ENCODE measurements at regions not wholly inside any gene's neighbourhood (a gene's known extent, or its start where the extent isn't known, plus 50 kb on each side); places are given as distances from the start of the nearest gene placed in this dataset.
A peak's percentile ranks its signal among the peaks of the same experiment; 100 is the strongest.

- Histone ChIP-seq H3K4me3 (replicated peaks; ENCODE audit: insufficient read depth, low read length) (no peak overlapping the region), H3K27ac (replicated peaks) (no peak overlapping the region), H3K27me3 (ENCODE audit: insufficient read depth, poor library complexity, severe bottlenecking) (no peaks in the 10 kb centered on the region)
- no peak for TF ChIP-seq POLR2AphosphoS5 (IDR thresholded peaks at IDR 0.05; ENCODE audit: low read depth)
- TF ChIP-seq, protein P1, sequence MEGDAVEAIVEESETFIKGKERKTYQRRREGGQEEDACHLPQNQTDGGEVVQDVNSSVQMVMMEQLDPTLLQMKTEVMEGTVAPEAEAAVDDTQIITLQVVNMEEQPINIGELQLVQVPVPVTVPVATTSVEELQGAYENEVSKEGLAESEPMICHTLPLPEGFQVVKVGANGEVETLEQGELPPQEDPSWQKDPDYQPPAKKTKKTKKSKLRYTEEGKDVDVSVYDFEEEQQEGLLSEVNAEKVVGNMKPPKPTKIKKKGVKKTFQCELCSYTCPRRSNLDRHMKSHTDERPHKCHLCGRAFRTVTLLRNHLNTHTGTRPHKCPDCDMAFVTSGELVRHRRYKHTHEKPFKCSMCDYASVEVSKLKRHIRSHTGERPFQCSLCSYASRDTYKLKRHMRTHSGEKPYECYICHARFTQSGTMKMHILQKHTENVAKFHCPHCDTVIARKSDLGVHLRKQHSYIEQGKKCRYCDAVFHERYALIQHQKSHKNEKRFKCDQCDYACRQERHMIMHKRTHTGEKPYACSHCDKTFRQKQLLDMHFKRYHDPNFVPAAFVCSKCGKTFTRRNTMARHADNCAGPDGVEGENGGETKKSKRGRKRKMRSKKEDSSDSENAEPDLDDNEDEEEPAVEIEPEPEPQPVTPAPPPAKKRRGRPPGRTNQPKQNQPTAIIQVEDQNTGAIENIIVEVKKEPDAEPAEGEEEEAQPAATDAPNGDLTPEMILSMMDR (IDR thresholded peaks at IDR 0.05; ENCODE audit: insufficient read depth, low read length): peak; percentile 92
- peak; percentile 6 to 18 for DNase-seq (ENCODE audit: low read depth in 1 of 2, low spot score in 1 of 2)
Measured at GRCh38 chr3:124467980-124468902, 262.0 kb upstream of the UMPS start.

GRCh38 chr3:124469555-124469954, 260.7 kb upstream of the UMPS start:
- no peak overlapping the region for H3K4me3 ChIP-seq (replicated peaks; ENCODE audit: insufficient read depth, low read length)
- H3K27me3 ChIP-seq (ENCODE audit: insufficient read depth, poor library complexity, severe bottlenecking): no peaks in the 10 kb centered on the region
- TF ChIP-seq GABPA (IDR thresholded peaks at IDR 0.05; ENCODE audit: low read depth): no peak
- TF ChIP-seq SPI1 (IDR thresholded peaks at IDR 0.05; ENCODE audit: borderline replicate concordance, low read depth): no peak
- TF ChIP-seq POLR2AphosphoS5 (IDR thresholded peaks at IDR 0.05; ENCODE audit: low read depth): no peak
- no peak for TF ChIP-seq REST (IDR thresholded peaks at IDR 0.05; ENCODE audit: insufficient replicate concordance, low read depth)
- TF ChIP-seq, protein P1 (IDR thresholded peaks at IDR 0.05; ENCODE audit: insufficient read depth, low read length): no peak
- DNase-seq (ENCODE audit: low read depth in 1 of 2, low spot score in 1 of 2): no peak
- H3K27ac ChIP-seq (replicated peaks): no peak overlapping the region

- H3K27me3 ChIP-seq (ENCODE audit: insufficient read depth, poor library complexity, severe bottlenecking): peaks cover 2% of the 10 kb centered on the region
- TF ChIP-seq GABPA (IDR thresholded peaks at IDR 0.05; ENCODE audit: low read depth) (no peak), REST (IDR thresholded peaks at IDR 0.05; ENCODE audit: insufficient replicate concordance, low read depth) (no peak), SPI1 (IDR thresholded peaks at IDR 0.05; ENCODE audit: borderline replicate concordance, low read depth) (no peak), POLR2AphosphoS5 (IDR thresholded peaks at IDR 0.05; ENCODE audit: low read depth) (no peak)
- TF ChIP-seq, protein P1 (IDR thresholded peaks at IDR 0.05; ENCODE audit: insufficient read depth, low read length): no peak
- DNase-seq (ENCODE audit: low read depth in 1 of 2, low spot score in 1 of 2): no peak
- no peak overlapping the region for H3K27ac ChIP-seq (replicated peaks)
- no peak overlapping the region for H3K4me3 ChIP-seq (replicated peaks; ENCODE audit: insufficient read depth, low read length)
Measured at GRCh38 chr3:124478830-124479229, 251.4 kb upstream of the UMPS start.
